ENCODE measurements at regions not wholly inside any gene's neighbourhood (a gene's known extent, or its start where the extent isn't known, plus 50 kb on each side); places are given as distances from the start of the nearest gene placed in this dataset.

DNA sequence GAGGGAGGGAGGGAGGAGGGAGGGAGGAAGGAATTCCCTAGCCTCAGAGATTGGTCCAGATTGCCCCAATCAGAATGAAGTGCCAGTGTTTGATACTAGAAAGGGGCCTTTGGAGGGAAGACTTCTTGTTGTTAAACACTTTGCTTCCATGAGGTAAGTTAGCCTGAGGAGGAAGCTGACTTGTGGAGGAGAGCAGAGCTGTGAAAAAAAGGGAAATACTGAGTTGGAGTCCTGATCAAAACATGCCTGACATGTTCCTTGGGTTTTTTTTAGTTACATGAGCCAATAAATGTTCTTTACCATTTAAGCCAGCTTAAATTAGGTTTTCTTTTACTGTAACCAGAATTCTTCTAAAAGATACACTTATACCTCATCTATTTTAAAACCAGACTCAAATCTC is 57.6 kb downstream of the GSX2 start:
- TF ChIP-seq CTCF (conservative IDR thresholded peaks at IDR 0.05) (no peak), EZH2 (IDR thresholded peaks at IDR 0.05; ENCODE audit: low read depth) (no peak)
